K562 (cell line): ENCODE measurements at regions not wholly inside any gene's neighbourhood (a gene's known extent, or its start where the extent isn't known, plus 50 kb on each side); places are given as distances from the start of the nearest gene placed in this dataset.

Experiments used
- ATAC-seq: fragments of 200-7000 bp; cut with Tn5 transposase; 3 replicates; pipeline ENCODE4 v1.9.1; 2020; ENCODE audit warnings: moderate library complexity
- BruUV-seq: library from RNA; stranded (reverse); fragments of 400-500 nt; replicated peaks from 2 replicates; lab custom pipeline; 2021; lab: Mats Ljungman, UMichigan
- CTCF ChIA-PET: fragments of 300-600 bp; formaldehyde crosslinking; extraction: SDS; loops from one replicate; lab custom pipeline; 2021; ENCODE audit warnings: low intra/inter-chr PET ratio; lab: Yijun Ruan, JAX
- POLR2A ChIA-PET: fragments of 300-600, 350-650 bp; sonication (Branson Sonifier 250); formaldehyde crosslinking; extraction: SDS; loops from one replicate; lab custom pipeline; 2021; ENCODE audit warnings: antibody characterized with exemption, inconsistent platforms; lab: Yijun Ruan, JAX
- DNase-seq, 4 experiments: peaks; one replicate each; pipeline versions ENCODE4 v3.0.0 to v3.0.0-alpha.2; 2011 to 2018; ENCODE audit warnings: low spot score in 3 of 4, mixed read lengths in 3 of 4; ENCODE audit errors: extremely low read depth in 1 of 4
- FAIRE-seq: peaks from 2 replicates; lab custom pipeline; 2011; peaks lifted over from hg19 to GRCh38; lab: Jason Lieb, UNC
- H2AFZ ChIP-seq: 2 replicates; pipeline ENCODE4 v1.6.0; 2011; ENCODE audit warnings: low read depth, low read length, control low read depth, inconsistent platforms
- H3K27ac ChIP-seq: fragments of 200-600 bp; 3 replicates; pipeline ENCODE4 v1.8.0; 2011; ENCODE audit warnings: low read depth, mild to moderate bottlenecking, control low read depth, inconsistent platforms, low read length, moderate library complexity, mixed read lengths; ENCODE audit errors: extremely low read depth
- H3K27me3 ChIP-seq, 2 experiments: fragments of 300-600 bp in 1 of 2; 2 replicates in 1 of 2; 3 replicates in 1 of 2; pipeline versions ENCODE4 v1.6.0 to v1.8.0; 2011; ENCODE audit warnings: inconsistent platforms in 2 of 2, low read length in 2 of 2, mild to moderate bottlenecking in 1 of 2, mixed read lengths in 1 of 2, moderate library complexity in 1 of 2; ENCODE audit not compliant: control insufficient read depth in 2 of 2, insufficient read depth in 2 of 2
- H3K36me3 ChIP-seq: fragments of 300-600 bp; 3 replicates; pipeline ENCODE4 v1.8.0; 2011; ENCODE audit warnings: mild to moderate bottlenecking, low read length, inconsistent platforms; ENCODE audit not compliant: control insufficient read depth, insufficient read depth
- H3K4me1 ChIP-seq, 2 experiments: fragments of 200-600 bp in 1 of 2; replicated peaks in 1 of 2; 2 replicates in 1 of 2; 3 replicates in 1 of 2; pipeline versions ENCODE4 v1.5.1 to v1.8.0; 2011; ENCODE audit warnings: inconsistent platforms in 2 of 2, low read length in 2 of 2, mild to moderate bottlenecking in 1 of 2, mixed read lengths in 1 of 2, moderate library complexity in 1 of 2; ENCODE audit not compliant: control insufficient read depth in 2 of 2, insufficient read depth in 2 of 2
- H3K4me2 ChIP-seq: 2 replicates; pipeline ENCODE4 v1.6.1; 2011; ENCODE audit warnings: low read length, control low read depth, inconsistent platforms, mixed read lengths; ENCODE audit not compliant: insufficient read depth
- H3K4me3 ChIP-seq: fragments of 200-600 bp; sonication (generic), shearing (Covaris generic); 2 replicates; pipeline ENCODE4 v1.5.1; 2016; ENCODE audit warnings: control low read depth, inconsistent platforms
- H3K79me2 ChIP-seq: fragments of 200-600 bp; 3 replicates; pipeline ENCODE4 v1.8.0; 2011; ENCODE audit warnings: low read length, inconsistent platforms; ENCODE audit not compliant: control insufficient read depth, insufficient read depth
- H3K9ac ChIP-seq, 2 experiments: 2 replicates each; pipeline versions ENCODE4 v1.6.0 to v1.6.1; 2011; ENCODE audit warnings: low read depth in 2 of 2, low read length in 2 of 2, control low read depth in 1 of 2, inconsistent platforms in 1 of 2, mild to moderate bottlenecking in 1 of 2, mixed read lengths in 1 of 2; ENCODE audit not compliant: insufficient read depth in 1 of 2
- H3K9me1 ChIP-seq: one replicate; pipeline ENCODE4 v1.6.0; 2011; ENCODE audit warnings: inconsistent platforms, mild to moderate bottlenecking, low read length, moderate library complexity; ENCODE audit not compliant: control insufficient read depth, insufficient read depth
- H3K9me3 ChIP-seq: replicated peaks from 2 replicates; pipeline ENCODE4 v1.5.1; 2011; ENCODE audit warnings: low read depth, low read length, inconsistent platforms; ENCODE audit not compliant: control insufficient read depth, insufficient read depth
- H4K20me1 ChIP-seq: replicated peaks from 2 replicates; pipeline ENCODE4 v1.6.1; 2011; ENCODE audit warnings: low read length, inconsistent platforms, mixed read lengths; ENCODE audit not compliant: control insufficient read depth, insufficient read depth
- CHCHD3 ChIP-seq: fragments of 250-450 bp; sonication (Bioruptor Pico); IDR thresholded peaks from 2 replicates; pipeline ENCODE4 v2.1.2; 2022; ENCODE audit warnings: mild to moderate bottlenecking
- CHD1 ChIP-seq: fragments of 200-600 bp; sonication (generic); IDR thresholded peaks from one replicate; pipeline ENCODE4 v1.6.1; 2012; ENCODE audit warnings: mild to moderate bottlenecking, moderate library complexity, low read length, inconsistent platforms
- ELF4 ChIP-seq: fragments of 450-650 bp; formaldehyde crosslinking; IDR thresholded peaks from 2 replicates; pipeline ENCODE4 v1.4.0; 2022; ENCODE audit warnings: missing genetic modification characterization
- EP300 ChIP-seq: IDR thresholded peaks from 2 replicates; pipeline ENCODE4 v1.6.1; 2012; ENCODE audit warnings: low read length, improper control_type of control experiment
- FOXP4 ChIP-seq: sonication (generic); formaldehyde crosslinking; IDR thresholded peaks from 2 replicates; pipeline ENCODE4 v1.8.0; 2022; ENCODE audit warnings: mild to moderate bottlenecking, missing genetic modification reagents, borderline replicate concordance
- KAT2B ChIP-seq: IDR thresholded peaks from one replicate; pipeline ENCODE4 v1.6.1; 2012; ENCODE audit warnings: low read depth, mild to moderate bottlenecking, control low read depth, inconsistent platforms, low read length, moderate library complexity
- KHSRP ChIP-seq: fragments of 450-650 bp; IDR thresholded peaks from 2 replicates; pipeline ENCODE4 v1.6.1; 2017
- MEF2D ChIP-seq: conservative IDR thresholded peaks from 2 replicates; pipeline ENCODE4 v1.6.1; 2016; ENCODE audit warnings: low read depth, missing genetic modification characterization, missing compliant biosample characterization
- NFIC ChIP-seq: fragments of 450-650 bp; IDR thresholded peaks from 2 replicates; pipeline ENCODE4 v1.6.1; 2017; ENCODE audit warnings: mild to moderate bottlenecking, inconsistent platforms
- RNF219 ChIP-seq: fragments of 250-450 bp; sonication (Bioruptor Pico); IDR thresholded peaks from 2 replicates; pipeline ENCODE4 v1.5.0; 2022; ENCODE audit warnings: mild to moderate bottlenecking
- SMAD2 ChIP-seq: fragments of 150-350 bp; IDR thresholded peaks from 2 replicates; pipeline ENCODE4 v1.6.1; 2014; ENCODE audit warnings: low read depth, mild to moderate bottlenecking, low read length
- TSC22D4 ChIP-seq: fragments of 450-650 bp; IDR thresholded peaks from 2 replicates; pipeline ENCODE4 v1.6.1; 2016; ENCODE audit warnings: missing genetic modification characterization, missing biosample characterization, control low read depth
- ZNF324 ChIP-seq: fragments of 250-450 bp; sonication (Bioruptor Pico); IDR thresholded peaks from 2 replicates; pipeline ENCODE4 v1.4.0; 2020; ENCODE audit warnings: mild to moderate bottlenecking
- ZNF586 ChIP-seq: fragments of 450-650 bp; formaldehyde crosslinking; conservative IDR thresholded peaks from 2 replicates; pipeline ENCODE4 v1.4.0; 2020; ENCODE audit warnings: mild to moderate bottlenecking, moderate library complexity
- ZNF764 ChIP-seq: fragments of 250-450 bp; sonication (Bioruptor Pico); IDR thresholded peaks from 2 replicates; pipeline ENCODE4 v1.4.0; 2020; ENCODE audit warnings: low read depth, mild to moderate bottlenecking, moderate library complexity
- ZNF785 ChIP-seq: fragments of 250-450 bp; sonication (Bioruptor Pico); IDR thresholded peaks from 2 replicates; pipeline ENCODE4 v1.4.0; 2020; ENCODE audit warnings: mild to moderate bottlenecking
- WGBS: fragments of 100-300 bp; shearing (Covaris generic); methylation state at CpG from one replicate; pipeline ENCODE4 v1.1.6; 2016; ENCODE audit warnings: low coverage, mixed read lengths; ENCODE audit not compliant: insufficient coverage; ENCODE audit errors: missing lambda C conversion rate; 5-methylcytosine and 5-hydroxymethylcytosine counted together
- in situ Hi-C: fragments of 300-500 bp; cut with MboI; formaldehyde crosslinking; loops from 4 replicates; pipeline ENCODE4 v1.15.0; 2018; ENCODE audit warnings: inconsistent platforms, mixed read lengths
- intact Hi-C: fragments of 100-400 bp; cut with micrococcal nuclease; formaldehyde crosslinking; loops from 2 replicates; pipeline ENCODE4 v1.14.2; 2022
- TF ChIP-seq, protein P1 (sequence below): fragments of 250-450 bp; sonication (Bioruptor Pico); IDR thresholded peaks from 2 replicates; pipeline ENCODE4 v1.8.0; 2021; ENCODE audit warnings: moderate library complexity, mild to moderate bottlenecking, inconsistent platforms

- no peak for TF ChIP-seq CHCHD3 (CRISPR knock-in tag)
- no peak for TF ChIP-seq ZNF324 (CRISPR knock-in tag)
- TF ChIP-seq, all 486 proteins: peak for 0
Measured at GRCh38 chr2:145059914-145060313, 540.0 kb upstream of the ZEB2 start (continued).

DNA sequence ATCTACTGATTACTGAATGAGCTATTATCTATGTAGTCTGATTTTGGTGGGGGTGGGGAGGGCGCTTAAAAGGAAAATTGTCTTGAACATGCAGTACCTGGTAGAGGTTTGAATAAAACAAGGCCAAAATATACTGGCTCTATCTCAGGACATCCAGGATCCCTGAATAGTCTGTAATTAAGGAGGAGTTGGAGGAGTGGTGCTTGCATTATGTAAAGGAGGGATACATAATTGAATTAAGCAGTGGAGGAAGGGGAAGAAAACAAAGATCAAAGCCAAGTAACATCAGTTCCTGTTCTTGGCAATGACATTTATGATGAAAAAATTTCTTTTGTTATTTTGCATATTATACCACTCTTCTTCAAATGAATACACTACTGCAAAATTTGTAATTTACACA, 539.4 kb upstream of the ZEB2 start:
- no peak for TF ChIP-seq KHSRP
- TF ChIP-seq NFIC, result no peak
- TF ChIP-seq ZNF586 (CRISPR knock-in tag), result no peak
- no peak for TF ChIP-seq TSC22D4
- no peak for TF ChIP-seq KAT2B
- no peak for TF ChIP-seq SMAD2
- TF ChIP-seq ELF4, result no peak
- no peak for TF ChIP-seq FOXP4
- no peak for TF ChIP-seq ZNF764 (CRISPR knock-in tag)
- TF ChIP-seq ZNF785 (CRISPR knock-in tag), result no peak
- TF ChIP-seq, protein P1, sequence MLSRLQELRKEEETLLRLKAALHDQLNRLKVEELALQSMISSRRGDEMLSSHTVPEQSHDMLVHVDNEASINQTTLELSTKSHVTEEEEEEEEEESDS (CRISPR knock-in tag), result no peak
- TF ChIP-seq EP300, result no peak
- no peak for TF ChIP-seq MEF2D (tag)
- no peak for TF ChIP-seq CHD1
- no peak for TF ChIP-seq RNF219
- Histone ChIP-seq H3K9ac (no peak overlapping the region), H3K27me3 (no peaks in the 10 kb centered on the region), H3K4me1 (no peaks in the 10 kb centered on the region), H3K9me3 (no peaks in the 10 kb centered on the region), H3K27ac (no peak overlapping the region), H4K20me1 (no peaks in the 10 kb centered on the region), H3K4me3 (no peak overlapping the region), H3K79me2 (no peaks in the 10 kb centered on the region), H3K4me2 (no peak overlapping the region), H3K9me1 (no peaks in the 10 kb centered on the region), H3K36me3 (no peaks in the 10 kb centered on the region), H2AFZ (no peak overlapping the region)
- POLR2A ChIA-PET, result no interaction called here
- no peak for ATAC-seq
- 53% methylated on average over 1 of the region's 1 CpG for WGBS
- no TSS peak for BruUV-seq
- CTCF ChIA-PET, result no interaction called here
- FAIRE-seq, result no peak
- DNase-seq, result no peak
- in situ Hi-C loops, result no loop called here
- intact Hi-C loops, result no loop called here
